Neural cell (in vitro differentiated cells): ENCODE measurements at regions not wholly inside any gene's neighbourhood (a gene's known extent, or its start where the extent isn't known, plus 50 kb on each side); places are given as distances from the start of the nearest gene placed in this dataset.

ENCODE experiments used
- H2AFZ ChIP-seq: fragments of 200-600, 300-800 bp; sonication (generic), shearing (Covaris generic); 2 replicates; pipeline ENCODE4 v1.6.0; 2014; ENCODE audit warnings: low read depth, mild to moderate bottlenecking, antibody characterized with exemption, low read length, moderate library complexity
- H3F3A ChIP-seq: fragments of 200-600 bp; shearing (Covaris generic); 2 replicates; pipeline ENCODE4 v1.6.1; 2016; ENCODE audit warnings: mild to moderate bottlenecking, moderate library complexity, mixed read lengths, antibody characterized with exemption, low read length; ENCODE audit not compliant: insufficient read depth, poor library complexity, severe bottlenecking
- H3K27ac ChIP-seq: fragments of 200-600, 300-800 bp; sonication (generic), shearing (Covaris generic); 2 replicates; pipeline ENCODE4 v1.5.1; 2014; ENCODE audit warnings: mild to moderate bottlenecking, low read length, moderate library complexity
- H3K27me3 ChIP-seq: fragments of 300-800, 200-600 bp; sonication (generic), shearing (Covaris generic); 2 replicates; pipeline ENCODE4 v1.6.0; 2014; ENCODE audit warnings: mild to moderate bottlenecking, low read depth, low read length, moderate library complexity; ENCODE audit not compliant: insufficient read depth
- H3K36me3 ChIP-seq: fragments of 300-800, 200-600 bp; sonication (generic), shearing (Covaris generic); 2 replicates; pipeline ENCODE4 v1.5.1; 2014; ENCODE audit warnings: mild to moderate bottlenecking, antibody characterized with exemption, low read length, moderate library complexity; ENCODE audit not compliant: insufficient read depth
- H3K4me2 ChIP-seq: fragments of 300-800, 200-600 bp; sonication (generic), shearing (Covaris generic); 2 replicates; pipeline ENCODE4 v1.6.0; 2014; ENCODE audit warnings: mild to moderate bottlenecking, low read length
- H3K4me3 ChIP-seq: fragments of 300-800, 200-600 bp; sonication (generic), shearing (Covaris generic); 2 replicates; pipeline ENCODE4 v1.5.1; 2014; ENCODE audit warnings: mild to moderate bottlenecking, low read length, moderate library complexity
- H3K79me2 ChIP-seq: fragments of 200-600 bp; shearing (Covaris generic); replicated peaks from 2 replicates; pipeline ENCODE4 v1.6.0; 2014; ENCODE audit warnings: mild to moderate bottlenecking, low read length, moderate library complexity; ENCODE audit not compliant: insufficient read depth
- H3K9ac ChIP-seq: fragments of 300-800, 200-600 bp; sonication (generic), shearing (Covaris generic); 2 replicates; pipeline ENCODE4 v1.6.1; 2016; ENCODE audit warnings: mild to moderate bottlenecking, low read length, mixed read lengths
- H3K9me2 ChIP-seq: fragments of 200-600 bp; shearing (Covaris generic); 2 replicates; pipeline ENCODE4 v1.6.1; 2016; ENCODE audit warnings: mild to moderate bottlenecking, low read length, mixed read lengths; ENCODE audit not compliant: insufficient read depth
- H3K9me3 ChIP-seq: fragments of 200-600, 300-800 bp; sonication (generic), shearing (Covaris generic); 2 replicates; pipeline ENCODE4 v1.6.1; 2016; ENCODE audit warnings: mild to moderate bottlenecking, mixed run types, low read length, moderate library complexity, mixed read lengths
- H4K20me1 ChIP-seq: fragments of 200-600 bp; shearing (Covaris generic); 2 replicates; pipeline ENCODE4 v1.6.1; 2016; ENCODE audit warnings: mild to moderate bottlenecking, mixed run types; ENCODE audit not compliant: insufficient read depth
- EP300 ChIP-seq: fragments of 450-650 bp; conservative IDR thresholded peaks from 2 replicates; pipeline ENCODE4 v1.6.1; 2014; ENCODE audit warnings: antibody characterized with exemption, mild to moderate bottlenecking, moderate library complexity; ENCODE audit not compliant: poor library complexity, severe bottlenecking
- EZH2 ChIP-seq: fragments of 200-600, 300-800 bp; shearing (Covaris generic), sonication (generic); IDR thresholded peaks from 2 replicates; pipeline ENCODE4 v1.6.1; 2014; ENCODE audit warnings: antibody characterized with exemption, low read length, borderline replicate concordance, mild to moderate bottlenecking; ENCODE audit not compliant: insufficient read depth, poor library complexity, severe bottlenecking
- MXI1 ChIP-seq: fragments of 450-650 bp; conservative IDR thresholded peaks from 2 replicates; pipeline ENCODE4 v1.6.1; 2014; ENCODE audit warnings: antibody characterized with exemption, mild to moderate bottlenecking; ENCODE audit not compliant: poor library complexity, severe bottlenecking
- POLR2AphosphoS5 ChIP-seq: IDR thresholded peaks from 2 replicates; pipeline ENCODE4 v1.6.1; 2012
- RAD21 ChIP-seq: fragments of 450-650 bp; conservative IDR thresholded peaks from 2 replicates; pipeline ENCODE4 v1.6.1; 2014; ENCODE audit warnings: antibody characterized with exemption, mild to moderate bottlenecking, moderate library complexity
- REST ChIP-seq: IDR thresholded peaks from 2 replicates; pipeline ENCODE4 v1.6.1; 2012; ENCODE audit warnings: borderline replicate concordance
- SMC3 ChIP-seq: fragments of 450-650 bp; conservative IDR thresholded peaks from 2 replicates; pipeline ENCODE4 v1.6.1; 2014; ENCODE audit warnings: antibody characterized with exemption, mild to moderate bottlenecking, moderate library complexity; ENCODE audit not compliant: poor library complexity
- TAF1 ChIP-seq: IDR thresholded peaks from 2 replicates; pipeline ENCODE4 v1.6.1; 2012; ENCODE audit warnings: low read depth
- TF ChIP-seq, protein P1 (sequence below): fragments of 450-650 bp; IDR thresholded peaks from 2 replicates; pipeline ENCODE4 v1.5.1; 2014; ENCODE audit warnings: antibody characterized with exemption, mild to moderate bottlenecking, moderate library complexity; ENCODE audit not compliant: poor library complexity, severe bottlenecking

GRCh38 chr2:19818039-19818438 is 83.7 kb downstream of the TTC32 start:
- Histone ChIP-seq H3K9ac (no peak overlapping the region), H3K36me3 (no peaks in the 10 kb centered on the region), H3K4me3 (no peak overlapping the region), H3F3A (no peaks in the 10 kb centered on the region), H3K27me3 (no peaks in the 10 kb centered on the region), H3K9me3 (no peaks in the 10 kb centered on the region), H3K79me2 (no peaks in the 10 kb centered on the region), H3K4me2 (no peak overlapping the region), H4K20me1 (no peaks in the 10 kb centered on the region), H2AFZ (no peak overlapping the region), H3K9me2 (no peaks in the 10 kb centered on the region), H3K27ac (no peak overlapping the region)
- TF ChIP-seq EP300 (no peak), MXI1 (no peak), SMC3 (no peak), REST (no peak), POLR2AphosphoS5 (no peak), RAD21 (no peak), TAF1 (no peak), EZH2 (no peak)
- TF ChIP-seq, protein P1, sequence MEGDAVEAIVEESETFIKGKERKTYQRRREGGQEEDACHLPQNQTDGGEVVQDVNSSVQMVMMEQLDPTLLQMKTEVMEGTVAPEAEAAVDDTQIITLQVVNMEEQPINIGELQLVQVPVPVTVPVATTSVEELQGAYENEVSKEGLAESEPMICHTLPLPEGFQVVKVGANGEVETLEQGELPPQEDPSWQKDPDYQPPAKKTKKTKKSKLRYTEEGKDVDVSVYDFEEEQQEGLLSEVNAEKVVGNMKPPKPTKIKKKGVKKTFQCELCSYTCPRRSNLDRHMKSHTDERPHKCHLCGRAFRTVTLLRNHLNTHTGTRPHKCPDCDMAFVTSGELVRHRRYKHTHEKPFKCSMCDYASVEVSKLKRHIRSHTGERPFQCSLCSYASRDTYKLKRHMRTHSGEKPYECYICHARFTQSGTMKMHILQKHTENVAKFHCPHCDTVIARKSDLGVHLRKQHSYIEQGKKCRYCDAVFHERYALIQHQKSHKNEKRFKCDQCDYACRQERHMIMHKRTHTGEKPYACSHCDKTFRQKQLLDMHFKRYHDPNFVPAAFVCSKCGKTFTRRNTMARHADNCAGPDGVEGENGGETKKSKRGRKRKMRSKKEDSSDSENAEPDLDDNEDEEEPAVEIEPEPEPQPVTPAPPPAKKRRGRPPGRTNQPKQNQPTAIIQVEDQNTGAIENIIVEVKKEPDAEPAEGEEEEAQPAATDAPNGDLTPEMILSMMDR = no peak

GRCh38 chr2:19815746-19816145 is 86.0 kb downstream of the TTC32 start:
- no peaks in the 10 kb centered on the region for H4K20me1 ChIP-seq
- no peaks in the 10 kb centered on the region for H3K36me3 ChIP-seq
- no peak overlapping the region for H3K9ac ChIP-seq
- no peaks in the 10 kb centered on the region for H3K9me3 ChIP-seq
- TF ChIP-seq REST (no peak), SMC3 (no peak), MXI1 (no peak), POLR2AphosphoS5 (no peak), RAD21 (no peak), EZH2 (no peak), EP300 (no peak), TAF1 (no peak)
- TF ChIP-seq, protein P1 = no peak
- no peaks in the 10 kb centered on the region for H3F3A ChIP-seq
- H3K79me2 ChIP-seq = no peaks in the 10 kb centered on the region
- H3K27ac ChIP-seq = no peak overlapping the region
- no peak overlapping the region for H3K4me2 ChIP-seq
- no peaks in the 10 kb centered on the region for H3K9me2 ChIP-seq
- H3K27me3 ChIP-seq = no peaks in the 10 kb centered on the region
- no peak overlapping the region for H2AFZ ChIP-seq
- H3K4me3 ChIP-seq = no peak overlapping the region
